CD14-positive monocyte (primary cell): ENCODE measurements at regions not wholly inside any gene's neighbourhood (a gene's known extent, or its start where the extent isn't known, plus 50 kb on each side); places are given as distances from the start of the nearest gene placed in this dataset.

Experiments used
- DNase-seq, 3 donors: peaks; one replicate each; pipeline ENCODE4 v3.0.0-alpha.2; 2011 to 2022
- H2AFZ ChIP-seq: 2 replicates; pipeline ENCODE4 v1.6.0; 2012; ENCODE audit warnings: mild to moderate bottlenecking, low read depth, low read length, inconsistent platforms; ENCODE audit not compliant: insufficient read depth, poor library complexity, severe bottlenecking
- H3K27ac ChIP-seq, 2 donors: 1 replicate in 1 of 2; 2 replicates in 1 of 2; pipeline ENCODE4 v1.5.1; 2012 to 2013; ENCODE audit warnings: low read length in 2 of 2, control low read depth in 1 of 2, inconsistent platforms in 1 of 2, low read depth in 1 of 2, mild to moderate bottlenecking in 1 of 2
- H3K27me3 ChIP-seq, 2 donors: one replicate each; pipeline versions ENCODE4 v1.6.0 to v1.6.1; 2011 to 2013; ENCODE audit warnings: low read length in 2 of 2; ENCODE audit not compliant: control insufficient read depth in 2 of 2, insufficient read depth in 2 of 2
- H3K36me3 ChIP-seq, 2 donors: replicated peaks in 1 of 2; 1 replicate in 1 of 2; 2 replicates in 1 of 2; pipeline versions ENCODE4 v1.5.1 to v1.6.1; 2012 to 2013; ENCODE audit warnings: low read length in 2 of 2, control low read depth in 1 of 2, inconsistent platforms in 1 of 2, mild to moderate bottlenecking in 1 of 2; ENCODE audit not compliant: insufficient read depth in 2 of 2, control insufficient read depth in 1 of 2
- H3K4me1 ChIP-seq, 2 donors: 1 replicate in 1 of 2; 2 replicates in 1 of 2; pipeline versions ENCODE4 v1.5.1 to v1.6.1; 2012 to 2013; ENCODE audit warnings: low read length in 2 of 2, control low read depth in 1 of 2, inconsistent platforms in 1 of 2, mild to moderate bottlenecking in 1 of 2, moderate library complexity in 1 of 2; ENCODE audit not compliant: insufficient read depth in 2 of 2, control insufficient read depth in 1 of 2
- H3K4me2 ChIP-seq: replicated peaks from 2 replicates; pipeline ENCODE3; 2012; ENCODE audit warnings: low read length, moderate library complexity, mild to moderate bottlenecking; ENCODE audit not compliant: poor library complexity, severe bottlenecking; ENCODE audit errors: extremely low read depth
- H3K4me3 ChIP-seq, 3 experiments: fragments of 200-600 bp in 1 of 3; sonication (generic) in 1 of 3; replicated peaks in 1 of 3; 1 replicate in 2 of 3; 2 replicates in 1 of 3; pipeline ENCODE4 v1.5.1; 2011 to 2013; ENCODE audit warnings: low read length in 3 of 3, mild to moderate bottlenecking in 3 of 3, control low read depth in 2 of 3, low read depth in 2 of 3, inconsistent platforms in 1 of 3, moderate library complexity in 1 of 3
- H3K79me2 ChIP-seq: 2 replicates; pipeline ENCODE4 v1.6.0; 2012; ENCODE audit warnings: mild to moderate bottlenecking, control low read depth, inconsistent platforms, low read length, moderate library complexity; ENCODE audit not compliant: insufficient read depth
- H3K9ac ChIP-seq: 2 replicates; pipeline ENCODE4 v1.6.0; 2017; ENCODE audit warnings: low read length, mild to moderate bottlenecking; ENCODE audit not compliant: insufficient read depth, poor library complexity, severe bottlenecking
- H3K9me3 ChIP-seq, 2 donors: replicated peaks in 1 of 2; 1 replicate in 1 of 2; 2 replicates in 1 of 2; pipeline versions ENCODE4 v1.5.1 to v1.6.1; 2012 to 2013; ENCODE audit warnings: low read length in 2 of 2, control low read depth in 1 of 2; ENCODE audit not compliant: control insufficient read depth in 1 of 2, insufficient read depth in 1 of 2
- H4K20me1 ChIP-seq: 2 replicates; pipeline ENCODE4 v1.6.0; 2012; ENCODE audit warnings: mild to moderate bottlenecking, low read length, control low read depth, moderate library complexity; ENCODE audit not compliant: insufficient read depth
- H3K27ac Mint-ChIP-seq, 7 donors: one replicate each; pipeline ENCODE4 v1.8.0; 2020; ENCODE audit warnings: mild to moderate bottlenecking in 7 of 7, mixed read lengths in 7 of 7, moderate library complexity in 6 of 7, inconsistent platforms in 2 of 7
- H3K27me3 Mint-ChIP-seq, 3 donors: one replicate each; pipeline ENCODE4 v1.8.0; 2021 to 2022; ENCODE audit warnings: low read depth in 3 of 3, mild to moderate bottlenecking in 3 of 3, mixed read lengths in 3 of 3, moderate library complexity in 3 of 3, inconsistent platforms in 1 of 3
- H3K36me3 Mint-ChIP-seq, 2 donors: one replicate each; pipeline ENCODE4 v1.8.0; 2020; ENCODE audit warnings: mixed read lengths in 2 of 2, inconsistent platforms in 1 of 2, mild to moderate bottlenecking in 1 of 2
- H3K4me1 Mint-ChIP-seq: one replicate; pipeline ENCODE4 v1.8.0; 2020; ENCODE audit warnings: mild to moderate bottlenecking, mixed read lengths
- H3K4me3 Mint-ChIP-seq, 2 donors: one replicate each; pipeline ENCODE4 v1.8.0; 2020; ENCODE audit warnings: mild to moderate bottlenecking in 2 of 2, mixed read lengths in 2 of 2, moderate library complexity in 1 of 2
- H3K9me3 Mint-ChIP-seq, 7 donors: one replicate each; pipeline ENCODE4 v1.8.0; 2020 to 2022; ENCODE audit warnings: mixed read lengths in 7 of 7, mild to moderate bottlenecking in 6 of 7, moderate library complexity in 6 of 7, inconsistent platforms in 2 of 7
- CTCF ChIP-seq: fragments of 200-600 bp; IDR thresholded peaks from one replicate; pipeline ENCODE4 v1.8.0; 2022; ENCODE audit warnings: antibody characterized with exemption, mild to moderate bottlenecking
- WGBS: methylation state at CpG from one replicate; pipeline ENCODE4 v1.1.5; 2013; ENCODE audit warnings: missing lambda C conversion rate; ENCODE audit not compliant: insufficient coverage; 5-methylcytosine and 5-hydroxymethylcytosine counted together
- intact Hi-C, 2 donors: fragments of 100-400 bp; cut with micrococcal nuclease; formaldehyde crosslinking; loops; one replicate each; pipeline versions ENCODE4 v1.15.0 to v1.15.1; 2023

- H3K27ac ChIP-seq: no peak overlapping the region
- H3K9me3 ChIP-seq: peaks cover 0 to 3% of the 10 kb centered on the region in 2 donors
- DNase-seq: no peak
- intact Hi-C loops: no loop called here
- Mint-ChIP-seq H3K27ac (peak overlapping the region in 1 of 7 donors; percentile 35), H3K4me1 (peaks cover 52% of the 10 kb centered on the region), H3K4me3 (no peak overlapping the region), H3K36me3 (peaks cover 3 to 6% of the 10 kb centered on the region in 2 donors), H3K27me3 (peaks cover 0 to 13% (median 3%) of the 10 kb centered on the region in 3 donors), H3K9me3 (peaks cover 0 to 9% (median 7%) of the 10 kb centered on the region in 7 donors)
- H3K9ac ChIP-seq: no peak overlapping the region
- H3K79me2 ChIP-seq: no peaks in the 10 kb centered on the region
- H3K4me3 ChIP-seq: no peak overlapping the region
- H3K4me1 ChIP-seq: peaks cover 33 to 50% of the 10 kb centered on the region in 2 donors
- H3K4me2 ChIP-seq: no peak overlapping the region
- no peaks in the 10 kb centered on the region for H4K20me1 ChIP-seq
- no peak for TF ChIP-seq CTCF
- no peaks in the 10 kb centered on the region for H3K36me3 ChIP-seq
- no peaks in the 10 kb centered on the region for H3K27me3 ChIP-seq
- no peak overlapping the region for H2AFZ ChIP-seq
These were observed 65.6 kb upstream of the IFNGR1 start for GRCh38 chr6:137284811-137285110.

- intact Hi-C loops: no loop called here
These were observed 65.0 kb upstream of the IFNGR1 start for GRCh38 chr6:137283940-137284810.

More at GRCh38 chr6:137283940-137284810, 65.0 kb upstream of the IFNGR1 start:
- Mint-ChIP-seq H3K36me3 (peaks cover 3 to 6% of the 10 kb centered on the region in 2 donors), H3K4me1 (peaks cover 46% of the 10 kb centered on the region), H3K27me3 (peaks cover 0 to 9% (median 3%) of the 10 kb centered on the region in 3 donors), H3K27ac (peak overlapping the region in 3 of 7 donors; percentile 1 to 31 (median 10)), H3K4me3 (peak overlapping the region in 1 of 2 donors; percentile 2), H3K9me3 (peaks cover 0 to 9% (median 7%) of the 10 kb centered on the region in 7 donors)
- no peak overlapping the region for H3K4me2 ChIP-seq
- H3K4me3 ChIP-seq: no peak overlapping the region
- H3K36me3 ChIP-seq: no peaks in the 10 kb centered on the region
- no peak overlapping the region for H3K9ac ChIP-seq
- DNase-seq: no peak
- H4K20me1 ChIP-seq: no peaks in the 10 kb centered on the region
- H3K9me3 ChIP-seq: peaks cover 0 to 3% of the 10 kb centered on the region in 2 donors
- H3K4me1 ChIP-seq: peaks cover 33 to 44% of the 10 kb centered on the region in 2 donors
- H3K79me2 ChIP-seq: no peaks in the 10 kb centered on the region
- no peak overlapping the region for H3K27ac ChIP-seq
- H2AFZ ChIP-seq: no peak overlapping the region
- 76% methylated on average over 7 of the region's 9 CpGs for WGBS
- no peaks in the 10 kb centered on the region for H3K27me3 ChIP-seq
- no peak for TF ChIP-seq CTCF
